SK-N-SH (cell line): ENCODE measurements at regions not wholly inside any gene's neighbourhood (a gene's known extent, or its start where the extent isn't known, plus 50 kb on each side); places are given as distances from the start of the nearest gene placed in this dataset.

Experiments used
- CTCF ChIA-PET: fragments of 300-600, 350-600 bp; formaldehyde crosslinking; extraction: SDS; loops from one replicate; lab custom pipeline; 2021; lab: Yijun Ruan, JAX
- POLR2A ChIA-PET: fragments of 350-600 bp; sonication (Branson Sonifier 250); formaldehyde crosslinking; extraction: SDS; loops from one replicate; lab custom pipeline; 2020; ENCODE audit warnings: antibody characterized with exemption, inconsistent platforms; lab: Yijun Ruan, JAX
- DNase-seq: peaks from one replicate; pipeline ENCODE4 v3.0.0; 2012
- H2AFZ ChIP-seq: fragments of 200-600 bp; sonication (generic); 2 replicates; pipeline ENCODE4 v1.8.1; 2016; ENCODE audit warnings: antibody characterized with exemption, mild to moderate bottlenecking, low read depth
- H3F3A ChIP-seq: fragments of 200-600 bp; sonication (generic); replicated peaks from 2 replicates; pipeline ENCODE3; 2016; ENCODE audit warnings: antibody characterized with exemption, mild to moderate bottlenecking; ENCODE audit not compliant: insufficient read depth
- H3K27ac ChIP-seq, 2 experiments: fragments of 200-500 bp in 1 of 2; fragments of 200-600 bp in 1 of 2; sonication (Bioruptor generic) in 1 of 2; sonication (generic), shearing (Covaris generic) in 1 of 2; 2 replicates each; pipeline versions ENCODE4 v1.5.1 to v1.6.1; 2014 to 2016; ENCODE audit warnings: low read depth in 2 of 2, inconsistent platforms in 1 of 2, low read length in 1 of 2, mild to moderate bottlenecking in 1 of 2, mixed read lengths in 1 of 2
- H3K27me3 ChIP-seq: fragments of 200-600 bp; sonication (generic), shearing (Covaris generic); 2 replicates; pipeline ENCODE4 v1.6.1; 2016; ENCODE audit warnings: mixed run types; ENCODE audit not compliant: insufficient read depth
- H3K36me3 ChIP-seq, 2 experiments: fragments of 200-500 bp in 1 of 2; fragments of 200-600 bp in 1 of 2; sonication (Bioruptor generic) in 1 of 2; sonication (generic) in 1 of 2; replicated peaks in 1 of 2; 2 replicates each; pipeline versions ENCODE3 to v1.5.1; 2014 to 2016; ENCODE audit warnings: low read length in 1 of 2, mild to moderate bottlenecking in 1 of 2; ENCODE audit not compliant: insufficient read depth in 2 of 2, control insufficient read depth in 1 of 2
- H3K4me1 ChIP-seq, 2 experiments: fragments of 200-500 bp in 1 of 2; fragments of 200-600 bp in 1 of 2; sonication (Bioruptor generic) in 1 of 2; sonication (generic), shearing (Covaris generic) in 1 of 2; 2 replicates each; pipeline versions ENCODE4 v1.5.1 to v1.6.1; 2014 to 2016; ENCODE audit warnings: low read depth in 1 of 2, low read length in 1 of 2, mixed run types in 1 of 2; ENCODE audit not compliant: insufficient read depth in 2 of 2, control insufficient read depth in 1 of 2
- H3K4me2 ChIP-seq: fragments of 200-600 bp; sonication (generic), shearing (Covaris generic); 2 replicates; pipeline ENCODE4 v1.6.1; 2017; ENCODE audit warnings: mixed run types
- H3K4me3 ChIP-seq, 2 experiments: fragments of 200-500 bp in 1 of 2; fragments of 200-600 bp in 1 of 2; sonication (Bioruptor generic) in 1 of 2; sonication (generic), shearing (Covaris generic) in 1 of 2; 2 replicates each; pipeline versions ENCODE4 v1.5.1 to v1.8.1; 2014 to 2016; ENCODE audit warnings: low read depth in 2 of 2, inconsistent platforms in 1 of 2, low read length in 1 of 2, mild to moderate bottlenecking in 1 of 2, mixed read lengths in 1 of 2, moderate library complexity in 1 of 2
- H3K79me2 ChIP-seq: fragments of 200-600 bp; sonication (generic); 2 replicates; pipeline ENCODE4 v1.8.1; 2017; ENCODE audit warnings: mild to moderate bottlenecking; ENCODE audit not compliant: insufficient read depth
- H3K9ac ChIP-seq: fragments of 200-600 bp; sonication (generic); 2 replicates; pipeline ENCODE4 v1.6.1; 2017; ENCODE audit warnings: mixed run types
- H3K9me2 ChIP-seq: fragments of 200-600 bp; sonication (generic); 2 replicates; pipeline ENCODE4 v1.6.1; 2017; ENCODE audit warnings: mixed run types
- H3K9me3 ChIP-seq: fragments of 200-600 bp; sonication (generic); 2 replicates; pipeline ENCODE4 v1.6.1; 2017; ENCODE audit warnings: mixed run types, mild to moderate bottlenecking, moderate library complexity
- H4K20me1 ChIP-seq: fragments of 200-600 bp; sonication (generic); 2 replicates; pipeline ENCODE4 v1.6.1; 2017; ENCODE audit warnings: mild to moderate bottlenecking, mixed run types; ENCODE audit not compliant: insufficient read depth
- EZH2phosphoT487 ChIP-seq: fragments of 200-600 bp; sonication (generic); IDR thresholded peaks from 2 replicates; pipeline ENCODE4 v1.6.1; 2017; ENCODE audit warnings: low read depth, mixed run types, mild to moderate bottlenecking, antibody characterized with exemption, moderate library complexity, borderline replicate concordance
- FOXM1 ChIP-seq: IDR thresholded peaks from 2 replicates; pipeline ENCODE4 v1.4.0; 2012; ENCODE audit warnings: low read depth, mild to moderate bottlenecking
- RAD21 ChIP-seq: IDR thresholded peaks from 2 replicates; pipeline ENCODE4 v1.6.1; 2012; ENCODE audit warnings: mild to moderate bottlenecking, low read length
- RCOR1 ChIP-seq: fragments of 150-350 bp; IDR thresholded peaks from 2 replicates; pipeline ENCODE4 v1.6.1; 2017; ENCODE audit warnings: antibody characterized with exemption, low read length
- RFX5 ChIP-seq: IDR thresholded peaks from 2 replicates; pipeline ENCODE4 v1.6.1; 2012; ENCODE audit warnings: mild to moderate bottlenecking, improper control_type of control experiment, low read length
- SIN3A ChIP-seq: IDR thresholded peaks from 2 replicates; pipeline ENCODE4 v1.6.1; 2012; ENCODE audit warnings: low read depth, mild to moderate bottlenecking, low read length, moderate library complexity, borderline replicate concordance
- SMC3 ChIP-seq: IDR thresholded peaks from 2 replicates; pipeline ENCODE4 v1.6.1; 2012; ENCODE audit warnings: low read depth, low read length, improper control_type of control experiment
- WGBS: methylation state at CpG from one replicate; pipeline ENCODE4 v1.1.6; 2017; ENCODE audit warnings: low lambda C conversion rate; 5-methylcytosine and 5-hydroxymethylcytosine counted together
- TF ChIP-seq, protein P1 (sequence below): IDR thresholded peaks from 2 replicates; pipeline ENCODE4 v1.6.1; 2012; ENCODE audit warnings: mild to moderate bottlenecking, low read depth, low read length, moderate library complexity

DNA sequence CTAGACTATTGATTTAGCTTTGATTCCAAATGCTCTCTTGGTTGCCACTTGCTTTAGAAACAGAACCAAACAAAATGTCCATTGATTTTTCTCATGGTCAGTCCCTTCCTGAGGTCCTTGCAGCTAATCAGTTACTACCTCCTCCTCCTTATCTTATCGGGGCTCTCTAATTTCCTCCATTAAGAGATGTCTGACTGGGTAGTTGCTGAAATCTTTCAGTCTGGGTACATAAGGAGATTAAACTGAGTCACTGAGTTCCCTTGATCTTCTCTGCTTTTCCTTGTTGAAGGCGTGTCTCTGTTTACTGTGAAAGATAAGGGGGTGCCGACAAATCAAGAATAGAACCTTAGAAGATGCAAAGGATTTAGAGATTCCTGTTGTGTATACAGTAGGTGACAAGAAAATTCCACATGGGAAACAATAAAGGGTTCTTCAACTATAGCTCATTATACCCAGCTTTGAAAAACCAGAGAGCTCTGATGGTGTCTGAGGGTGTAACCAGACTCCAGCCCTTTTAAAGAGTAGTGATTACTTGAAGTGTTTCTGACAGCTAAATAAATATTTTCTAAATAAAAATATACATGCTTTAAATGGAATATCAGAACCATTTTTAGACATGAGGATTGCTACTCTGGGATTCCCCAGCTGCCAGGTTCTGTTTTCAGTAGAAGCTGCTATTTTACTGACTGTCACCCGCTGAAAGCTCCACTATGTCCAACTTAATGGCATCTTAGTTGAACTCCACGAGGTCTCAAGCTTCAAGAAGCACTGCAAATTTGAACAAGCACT is 791.3 kb upstream of the SOX9 start:
- Histone ChIP-seq H3K27me3 (no peaks in the 10 kb centered on the region), H3K9ac (no peak overlapping the region), H3F3A (peaks cover 16% of the 10 kb centered on the region), H3K4me3 (no peak overlapping the region), H4K20me1 (no peaks in the 10 kb centered on the region), H3K9me2 (no peaks in the 10 kb centered on the region), H3K79me2 (no peaks in the 10 kb centered on the region), H3K4me1 (peaks cover 0 to 4% of the 10 kb centered on the region in 2 experiments; a peak in 2 of 4 replicates), H3K27ac (no peak overlapping the region), H2AFZ (no peak overlapping the region; the same call in 1 of the 2 replicates), H3K4me2 (no peak overlapping the region), H3K9me3 (no peaks in the 10 kb centered on the region), H3K36me3 (no peaks in the 10 kb centered on the region)
- DNase-seq = no peak
- TF ChIP-seq RFX5 = no peak
- TF ChIP-seq SMC3 = no peak
- TF ChIP-seq FOXM1 = no peak
- ChIA-PET POLR2A (no interaction called here), CTCF (no interaction called here)
- 82% methylated on average over 5 of the region's 5 CpGs for WGBS

DNA sequence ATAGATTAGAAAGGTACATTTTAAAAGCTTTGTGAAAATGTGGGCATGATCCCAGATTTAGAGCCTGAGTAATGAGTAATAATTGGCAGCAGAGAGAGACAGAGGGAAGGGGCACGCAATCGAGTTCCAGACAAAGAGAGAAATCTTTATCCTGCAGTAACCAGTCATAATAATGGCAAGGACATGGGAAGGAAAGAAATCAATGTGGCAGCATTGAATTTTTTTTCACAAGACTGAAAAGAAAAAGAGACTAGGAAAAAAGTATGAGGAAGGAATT is 790.8 kb upstream of the SOX9 start:
- DNase-seq = no peak
- CTCF ChIA-PET = no interaction called here
- Histone ChIP-seq H2AFZ (no peak overlapping the region; the same call in 1 of the 2 replicates), H3K27ac (no peak overlapping the region), H3K79me2 (no peaks in the 10 kb centered on the region), H3K4me2 (no peak overlapping the region), H3K9me3 (no peaks in the 10 kb centered on the region), H3K27me3 (no peaks in the 10 kb centered on the region), H3F3A (peaks cover 16% of the 10 kb centered on the region), H3K36me3 (no peaks in the 10 kb centered on the region), H3K4me3 (no peak overlapping the region), H3K9me2 (no peaks in the 10 kb centered on the region), H4K20me1 (no peaks in the 10 kb centered on the region), H3K9ac (no peak overlapping the region), H3K4me1 (peaks cover 0 to 4% of the 10 kb centered on the region in 2 experiments; a peak in 2 of 4 replicates)
- 87% methylated on average over 2 of the region's 2 CpGs for WGBS
- TF ChIP-seq RCOR1 (no peak), SIN3A (no peak), EZH2phosphoT487 (no peak), RAD21 (no peak)
- TF ChIP-seq, protein P1, sequence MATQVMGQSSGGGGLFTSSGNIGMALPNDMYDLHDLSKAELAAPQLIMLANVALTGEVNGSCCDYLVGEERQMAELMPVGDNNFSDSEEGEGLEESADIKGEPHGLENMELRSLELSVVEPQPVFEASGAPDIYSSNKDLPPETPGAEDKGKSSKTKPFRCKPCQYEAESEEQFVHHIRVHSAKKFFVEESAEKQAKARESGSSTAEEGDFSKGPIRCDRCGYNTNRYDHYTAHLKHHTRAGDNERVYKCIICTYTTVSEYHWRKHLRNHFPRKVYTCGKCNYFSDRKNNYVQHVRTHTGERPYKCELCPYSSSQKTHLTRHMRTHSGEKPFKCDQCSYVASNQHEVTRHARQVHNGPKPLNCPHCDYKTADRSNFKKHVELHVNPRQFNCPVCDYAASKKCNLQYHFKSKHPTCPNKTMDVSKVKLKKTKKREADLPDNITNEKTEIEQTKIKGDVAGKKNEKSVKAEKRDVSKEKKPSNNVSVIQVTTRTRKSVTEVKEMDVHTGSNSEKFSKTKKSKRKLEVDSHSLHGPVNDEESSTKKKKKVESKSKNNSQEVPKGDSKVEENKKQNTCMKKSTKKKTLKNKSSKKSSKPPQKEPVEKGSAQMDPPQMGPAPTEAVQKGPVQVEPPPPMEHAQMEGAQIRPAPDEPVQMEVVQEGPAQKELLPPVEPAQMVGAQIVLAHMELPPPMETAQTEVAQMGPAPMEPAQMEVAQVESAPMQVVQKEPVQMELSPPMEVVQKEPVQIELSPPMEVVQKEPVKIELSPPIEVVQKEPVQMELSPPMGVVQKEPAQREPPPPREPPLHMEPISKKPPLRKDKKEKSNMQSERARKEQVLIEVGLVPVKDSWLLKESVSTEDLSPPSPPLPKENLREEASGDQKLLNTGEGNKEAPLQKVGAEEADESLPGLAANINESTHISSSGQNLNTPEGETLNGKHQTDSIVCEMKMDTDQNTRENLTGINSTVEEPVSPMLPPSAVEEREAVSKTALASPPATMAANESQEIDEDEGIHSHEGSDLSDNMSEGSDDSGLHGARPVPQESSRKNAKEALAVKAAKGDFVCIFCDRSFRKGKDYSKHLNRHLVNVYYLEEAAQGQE = no peak
- POLR2A ChIA-PET = no interaction called here
